Endothelial cell of umbilical vein (primary cell): ENCODE measurements at regions not wholly inside any gene's neighbourhood (a gene's known extent, or its start where the extent isn't known, plus 50 kb on each side); places are given as distances from the start of the nearest gene placed in this dataset.

Source experiments
- BruUV-seq: library from RNA; stranded (reverse); fragments of 400-500 nt; replicated peaks from 2 replicates; lab custom pipeline; 2021; lab: Mats Ljungman, UMichigan
- CTCF ChIA-PET: fragments of 300-600, 350-600 bp; sonication (Branson Sonifier 250); formaldehyde crosslinking; loops from one replicate; lab custom pipeline; 2021; ENCODE audit warnings: antibody characterized with exemption, inconsistent platforms; lab: Charles Lee
- POLR2A ChIA-PET: fragments of 300-600, 350-600 bp; sonication (Branson Sonifier 250); formaldehyde crosslinking; loops from one replicate; lab custom pipeline; 2021; ENCODE audit warnings: antibody characterized with exemption, inconsistent platforms; lab: Charles Lee
- DNase-seq: peaks from one replicate; pipeline ENCODE4 v3.0.0-alpha.2; 2011; ENCODE audit warnings: low read depth, low spot score
- FAIRE-seq: peaks from 2 replicates; lab custom pipeline; 2011; peaks lifted over from hg19 to GRCh38; lab: Jason Lieb, UNC
- H2AFZ ChIP-seq: 2 replicates; pipeline ENCODE4 v1.6.0; 2012; ENCODE audit warnings: low read depth, low read length, control low read depth, inconsistent platforms
- H3K27ac ChIP-seq: 2 replicates; pipeline ENCODE4 v1.5.1; 2011; ENCODE audit warnings: low read depth, mild to moderate bottlenecking, control low read depth, low read length, moderate library complexity; ENCODE audit not compliant: insufficient read depth
- H3K27me3 ChIP-seq, 2 experiments: 2 replicates each; pipeline versions ENCODE4 v1.6.0 to v1.6.1; 2011; ENCODE audit warnings: low read length in 2 of 2, mixed read lengths in 1 of 2; ENCODE audit not compliant: control insufficient read depth in 2 of 2, insufficient read depth in 2 of 2
- H3K36me3 ChIP-seq, 2 experiments: 2 replicates in 1 of 2; 3 replicates in 1 of 2; pipeline ENCODE4 v1.5.1; 2011; ENCODE audit warnings: low read length in 2 of 2, mild to moderate bottlenecking in 1 of 2, moderate library complexity in 1 of 2; ENCODE audit not compliant: control insufficient read depth in 2 of 2, insufficient read depth in 2 of 2; ENCODE audit errors: extremely low read depth in 1 of 2
- H3K4me1 ChIP-seq: 3 replicates; pipeline ENCODE4 v1.5.1; 2011; ENCODE audit warnings: mild to moderate bottlenecking, low read length; ENCODE audit not compliant: control insufficient read depth, insufficient read depth; ENCODE audit errors: extremely low read depth
- H3K4me2 ChIP-seq: 2 replicates; pipeline ENCODE4 v1.6.1; 2011; ENCODE audit warnings: low read length, control low read depth, mixed read lengths; ENCODE audit not compliant: insufficient read depth
- H3K4me3 ChIP-seq, 3 experiments: fragments of 200-600 bp in 1 of 3; sonication (generic), shearing (Covaris generic) in 1 of 3; replicated peaks in 1 of 3; 2 replicates each; pipeline ENCODE4 v1.5.1; 2011 to 2016; ENCODE audit warnings: control low read depth in 3 of 3, low read length in 3 of 3, mild to moderate bottlenecking in 2 of 3, inconsistent platforms in 1 of 3, low read depth in 1 of 3, moderate library complexity in 1 of 3; ENCODE audit not compliant: insufficient read depth in 1 of 3
- H3K79me2 ChIP-seq: 2 replicates; pipeline ENCODE4 v1.6.0; 2012; ENCODE audit warnings: low read length, inconsistent platforms; ENCODE audit not compliant: control insufficient read depth, insufficient read depth
- H3K9ac ChIP-seq: replicated peaks from 2 replicates; pipeline ENCODE3; 2011; ENCODE audit warnings: low read length, control low read depth; ENCODE audit not compliant: insufficient read depth; ENCODE audit errors: extremely low read depth
- H3K9me1 ChIP-seq: replicated peaks from 3 replicates; pipeline ENCODE4 v1.6.0; 2011; ENCODE audit warnings: mild to moderate bottlenecking, low read length; ENCODE audit not compliant: control insufficient read depth, insufficient read depth; ENCODE audit errors: extremely low read depth
- H3K9me3 ChIP-seq: replicated peaks from 2 replicates; pipeline ENCODE4 v1.5.1; 2012; ENCODE audit warnings: low read length, inconsistent platforms; ENCODE audit not compliant: control insufficient read depth, insufficient read depth
- H4K20me1 ChIP-seq: replicated peaks from 2 replicates; pipeline ENCODE3; 2011; ENCODE audit warnings: mild to moderate bottlenecking, low read length; ENCODE audit not compliant: control insufficient read depth, insufficient read depth; ENCODE audit errors: extremely low read depth
- CTCF ChIP-seq, 2 donors: IDR thresholded peaks; 1 replicate in 1 of 2; 2 replicates in 1 of 2; pipeline ENCODE4 v1.5.1; 2011; ENCODE audit warnings: low read length in 2 of 2, mild to moderate bottlenecking in 2 of 2, moderate library complexity in 2 of 2, control low read depth in 1 of 2, inconsistent platforms in 1 of 2, low read depth in 1 of 2; ENCODE audit not compliant: insufficient read depth in 1 of 2; ENCODE audit errors: extremely low read depth in 1 of 2
- EZH2 ChIP-seq: IDR thresholded peaks from 2 replicates; pipeline ENCODE4 v1.6.1; 2012; ENCODE audit warnings: borderline replicate concordance, low read depth, mild to moderate bottlenecking, moderate library complexity, low read length, inconsistent platforms; ENCODE audit not compliant: severe bottlenecking
- FOS ChIP-seq: IDR thresholded peaks from 2 replicates; pipeline ENCODE4 v1.6.1; 2011; ENCODE audit warnings: mild to moderate bottlenecking, low read length, moderate library complexity, borderline replicate concordance; ENCODE audit not compliant: insufficient read depth
- GATA2 ChIP-seq: IDR thresholded peaks from 2 replicates; pipeline ENCODE4 v1.7.0; 2011; ENCODE audit warnings: low read depth, mild to moderate bottlenecking, moderate library complexity, mixed read lengths, low read length; ENCODE audit not compliant: insufficient read length, insufficient read depth
- JUN ChIP-seq: IDR thresholded peaks from 2 replicates; pipeline ENCODE4 v1.6.1; 2011; ENCODE audit warnings: borderline replicate concordance, low read depth; ENCODE audit not compliant: insufficient read length, insufficient read depth
- MAX ChIP-seq: IDR thresholded peaks from 2 replicates; pipeline ENCODE4 v1.6.1; 2011; ENCODE audit not compliant: insufficient read depth, insufficient read length
- MYC ChIP-seq: IDR thresholded peaks from one replicate; pipeline ENCODE4 v1.6.1; 2011; ENCODE audit warnings: mild to moderate bottlenecking, low read depth, low read length
- POLR2A ChIP-seq: IDR thresholded peaks from 2 replicates; pipeline ENCODE4 v1.6.1; 2012; ENCODE audit warnings: low read depth, mild to moderate bottlenecking, control low read depth, low read length
- POLR2AphosphoS5 ChIP-seq: IDR thresholded peaks from 2 replicates; pipeline ENCODE4 v1.6.1; 2012; ENCODE audit warnings: low read depth, mild to moderate bottlenecking, control low read depth, low read length, moderate library complexity; ENCODE audit not compliant: insufficient read depth
- dilution Hi-C: fragments of 300-500 bp; cut with MboI; formaldehyde crosslinking; loops from one replicate; pipeline ENCODE4 v1.15.0; 2019; ENCODE audit warnings: low sequenced_read_pairs; ENCODE audit not compliant: extremely low pct_ligation_motif_present
- intact Hi-C: fragments of 100-400 bp; cut with micrococcal nuclease; formaldehyde crosslinking; loops from one replicate; pipeline ENCODE4 v1.10.0; 2022

GRCh38 chr16:73531021-73531420, 483.1 kb upstream of the ZFHX3 start:
- Histone ChIP-seq H3K4me3 (no peak overlapping the region), H3K36me3 (no peaks in the 10 kb centered on the region), H3K27ac (no peak overlapping the region), H3K9me3 (peaks cover 2% of the 10 kb centered on the region), H3K4me2 (no peak overlapping the region), H3K9ac (no peak overlapping the region), H3K79me2 (no peaks in the 10 kb centered on the region), H2AFZ (no peak overlapping the region), H4K20me1 (no peaks in the 10 kb centered on the region), H3K9me1 (no peaks in the 10 kb centered on the region), H3K4me1 (no peaks in the 10 kb centered on the region), H3K27me3 (no peaks in the 10 kb centered on the region)
- ChIA-PET POLR2A (no interaction called here), CTCF (no interaction called here)
- intact Hi-C loops (no loop called here), dilution Hi-C loops (no loop called here)
- DNase-seq: no peak
- TF ChIP-seq EZH2: no peak
- no peak for TF ChIP-seq POLR2AphosphoS5
- TF ChIP-seq GATA2: no peak
- no peak for TF ChIP-seq POLR2A
- no peak for TF ChIP-seq MAX
- no peak for TF ChIP-seq JUN
- no peak for TF ChIP-seq FOS
- no peak for TF ChIP-seq CTCF (IDR thresholded peaks at IDR 0.05; ENCODE audit: extremely low read depth in 1 of 2, insufficient read depth in 1 of 2, low read depth in 1 of 2, low read length in 2 of 2)
- TF ChIP-seq MYC: no peak
- no TSS peak for BruUV-seq
- FAIRE-seq: no peak
